Vagina (tissue), 2 donors: ENCODE measurements at regions not wholly inside any gene's neighbourhood (a gene's known extent, or its start where the extent isn't known, plus 50 kb on each side); places are given as distances from the start of the nearest gene placed in this dataset.

Source experiments
- POLR2AphosphoS5 ChIP-seq, 2 donors: sonication (generic); formaldehyde crosslinking; IDR thresholded peaks; one replicate each; pipeline ENCODE4 v1.9.0; 2017; ENCODE audit warnings: antibody characterized with exemption in 2 of 2, mild to moderate bottlenecking in 2 of 2, low read depth in 1 of 2; ENCODE audit not compliant: insufficient read depth in 1 of 2
- TF ChIP-seq, protein P1 (sequence below), 3 experiments: fragments of 450-650 bp in 2 of 3; fragments of 200-600 bp in 1 of 3; sonication (generic) in 1 of 3; IDR thresholded peaks; one replicate each; pipeline ENCODE4 v1.5.1; 2017 to 2019; ENCODE audit warnings: antibody characterized with exemption in 3 of 3, mild to moderate bottlenecking in 2 of 3, moderate library complexity in 2 of 3

DNA sequence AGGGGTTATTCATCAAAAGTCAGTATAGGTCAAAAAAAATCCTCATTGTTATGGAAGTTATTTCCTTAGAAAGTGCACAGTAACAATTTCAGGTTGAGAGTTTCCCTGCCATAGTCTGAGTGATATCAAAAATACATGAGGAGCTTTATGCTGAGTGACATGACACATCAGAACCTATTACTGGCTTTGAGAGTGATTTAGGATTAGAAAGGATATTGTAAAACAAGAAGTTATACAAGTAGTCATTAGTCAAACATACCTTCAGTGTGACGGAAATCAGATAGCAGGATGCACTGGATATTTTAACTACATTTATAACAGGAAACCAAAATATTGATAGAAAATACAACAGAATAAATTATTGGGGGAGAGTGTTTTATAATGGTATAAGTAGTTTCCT is 471.1 kb downstream of the VGLL3 start:
- TF ChIP-seq, protein P1, sequence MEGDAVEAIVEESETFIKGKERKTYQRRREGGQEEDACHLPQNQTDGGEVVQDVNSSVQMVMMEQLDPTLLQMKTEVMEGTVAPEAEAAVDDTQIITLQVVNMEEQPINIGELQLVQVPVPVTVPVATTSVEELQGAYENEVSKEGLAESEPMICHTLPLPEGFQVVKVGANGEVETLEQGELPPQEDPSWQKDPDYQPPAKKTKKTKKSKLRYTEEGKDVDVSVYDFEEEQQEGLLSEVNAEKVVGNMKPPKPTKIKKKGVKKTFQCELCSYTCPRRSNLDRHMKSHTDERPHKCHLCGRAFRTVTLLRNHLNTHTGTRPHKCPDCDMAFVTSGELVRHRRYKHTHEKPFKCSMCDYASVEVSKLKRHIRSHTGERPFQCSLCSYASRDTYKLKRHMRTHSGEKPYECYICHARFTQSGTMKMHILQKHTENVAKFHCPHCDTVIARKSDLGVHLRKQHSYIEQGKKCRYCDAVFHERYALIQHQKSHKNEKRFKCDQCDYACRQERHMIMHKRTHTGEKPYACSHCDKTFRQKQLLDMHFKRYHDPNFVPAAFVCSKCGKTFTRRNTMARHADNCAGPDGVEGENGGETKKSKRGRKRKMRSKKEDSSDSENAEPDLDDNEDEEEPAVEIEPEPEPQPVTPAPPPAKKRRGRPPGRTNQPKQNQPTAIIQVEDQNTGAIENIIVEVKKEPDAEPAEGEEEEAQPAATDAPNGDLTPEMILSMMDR (IDR thresholded peaks at IDR 0.05): no peak
- TF ChIP-seq POLR2AphosphoS5 (IDR thresholded peaks at IDR 0.05; ENCODE audit: insufficient read depth in 1 of 2, low read depth in 1 of 2): no peak
